GM23338 (cell line): ENCODE measurements at regions not wholly inside any gene's neighbourhood (a gene's known extent, or its start where the extent isn't known, plus 50 kb on each side); places are given as distances from the start of the nearest gene placed in this dataset.

Experiments used
- ATAC-seq: fragments of 200-7000 bp; cut with Tn5 transposase; 3 replicates; pipeline ENCODE4 v1.9.1; 2020
- DNase-seq: peaks from one replicate; pipeline ENCODE4 v3.0.0-alpha.2; 2015; ENCODE audit warnings: low spot score
- H2AFZ ChIP-seq: fragments of 200-600 bp; sonication (generic); 2 replicates; pipeline ENCODE4 v1.8.0; 2016; ENCODE audit warnings: antibody characterized with exemption, mild to moderate bottlenecking, moderate library complexity
- H3F3A ChIP-seq: fragments of 200-600 bp; sonication (generic); replicated peaks from 2 replicates; pipeline ENCODE4 v1.8.0; 2017; ENCODE audit warnings: antibody characterized with exemption, mixed run types, low read depth
- H3K27ac ChIP-seq: fragments of 200-600 bp; sonication (generic); 2 replicates; pipeline ENCODE4 v1.6.1; 2016; ENCODE audit warnings: low read depth
- H3K27me3 ChIP-seq: fragments of 200-600 bp; sonication (generic); 2 replicates; pipeline ENCODE4 v1.8.0; 2016; ENCODE audit warnings: mild to moderate bottlenecking, mixed run types, moderate library complexity; ENCODE audit not compliant: insufficient read depth
- H3K36me3 ChIP-seq: fragments of 200-600 bp; sonication (generic); 2 replicates; pipeline ENCODE4 v1.8.0; 2016; ENCODE audit warnings: mild to moderate bottlenecking; ENCODE audit not compliant: insufficient read depth
- H3K4me1 ChIP-seq: fragments of 200-600 bp; sonication (generic); 2 replicates; pipeline ENCODE4 v1.8.0; 2016; ENCODE audit warnings: mild to moderate bottlenecking, moderate library complexity; ENCODE audit not compliant: insufficient read depth
- H3K4me2 ChIP-seq: fragments of 200-600 bp; sonication (generic); 2 replicates; pipeline ENCODE4 v1.7.1; 2017; ENCODE audit warnings: mixed run types
- H3K4me3 ChIP-seq: fragments of 200-600 bp; sonication (generic); 2 replicates; pipeline ENCODE4 v1.6.1; 2016; ENCODE audit warnings: mixed run types
- H3K79me2 ChIP-seq: fragments of 200-600 bp; sonication (generic); replicated peaks from 2 replicates; pipeline ENCODE4 v1.8.0; 2017; ENCODE audit warnings: mild to moderate bottlenecking; ENCODE audit not compliant: insufficient read depth
- H3K9me2 ChIP-seq: fragments of 200-600 bp; sonication (generic); 2 replicates; pipeline ENCODE4 v1.8.0; 2017; ENCODE audit not compliant: insufficient read depth
- H4K20me1 ChIP-seq: fragments of 200-600 bp; sonication (generic); replicated peaks from 2 replicates; pipeline ENCODE4 v1.8.0; 2017; ENCODE audit warnings: mild to moderate bottlenecking; ENCODE audit not compliant: insufficient read depth
- H3K27ac Mint-ChIP-seq: 2 replicates; pipeline ENCODE4 v1.8.0; 2020; ENCODE audit warnings: inconsistent platforms, mild to moderate bottlenecking, moderate library complexity, mixed read lengths
- H3K27me3 Mint-ChIP-seq: 3 replicates; pipeline ENCODE4 v1.8.0; 2022; ENCODE audit warnings: low read depth, mild to moderate bottlenecking, moderate library complexity, mixed read lengths, inconsistent platforms; ENCODE audit not compliant: insufficient read depth, poor library complexity
- H3K36me3 Mint-ChIP-seq: 3 replicates; pipeline ENCODE4 v1.8.0; 2021; ENCODE audit warnings: low read depth, mild to moderate bottlenecking, inconsistent platforms, moderate library complexity, mixed read lengths
- H3K4me1 Mint-ChIP-seq: 3 replicates; pipeline ENCODE4 v1.8.0; 2020; ENCODE audit warnings: mild to moderate bottlenecking, inconsistent platforms, mixed read lengths
- H3K4me3 Mint-ChIP-seq: 3 replicates; pipeline ENCODE4 v1.8.0; 2021; ENCODE audit warnings: moderate library complexity, mild to moderate bottlenecking, inconsistent platforms, mixed read lengths
- H3K9me3 Mint-ChIP-seq: 3 replicates; pipeline ENCODE4 v1.8.0; 2020; ENCODE audit warnings: moderate library complexity, mild to moderate bottlenecking, inconsistent platforms, mixed read lengths
- CREB1 ChIP-seq: fragments of 250-450 bp; sonication (Bioruptor Pico); IDR thresholded peaks from 2 replicates; pipeline ENCODE4 v1.5.0; 2020; ENCODE audit warnings: low read depth, mild to moderate bottlenecking, moderate library complexity
- EZH2 ChIP-seq: fragments of 200-600 bp; sonication (generic); IDR thresholded peaks from one replicate; pipeline ENCODE4 v1.8.0; 2017; ENCODE audit warnings: antibody characterized with exemption, mild to moderate bottlenecking, low read depth; ENCODE audit not compliant: unreplicated experiment
- EZH2phosphoT487 ChIP-seq: fragments of 200-600 bp; sonication (generic); IDR thresholded peaks from one replicate; pipeline ENCODE4 v1.8.1; 2018; ENCODE audit warnings: antibody characterized with exemption; ENCODE audit not compliant: unreplicated experiment
- JUNB ChIP-seq: IDR thresholded peaks from one replicate; pipeline ENCODE4 v1.6.1; 2016; ENCODE audit warnings: antibody characterized with exemption; ENCODE audit not compliant: unreplicated experiment
- STAT1 ChIP-seq: IDR thresholded peaks from one replicate; pipeline ENCODE4 v1.6.1; 2016; ENCODE audit warnings: antibody characterized with exemption; ENCODE audit not compliant: unreplicated experiment
- ZNF114 ChIP-seq: fragments of 250-450 bp; sonication (Bioruptor Pico); IDR thresholded peaks from 2 replicates; pipeline ENCODE4 v1.5.0; 2020; ENCODE audit warnings: mild to moderate bottlenecking, moderate library complexity
- ZNF331 ChIP-seq: fragments of 250-450 bp; sonication (Bioruptor Pico); IDR thresholded peaks from 2 replicates; pipeline ENCODE4 v1.5.0; 2020; ENCODE audit warnings: low read depth, mild to moderate bottlenecking, moderate library complexity
- TF ChIP-seq, protein P1 (sequence below), 2 experiments: fragments of 200-600 bp in 1 of 2; sonication (generic) in 1 of 2; conservative IDR thresholded peaks; 2 replicates each; pipeline versions ENCODE4 v1.5.1 to v1.6.1; 2016 to 2017; ENCODE audit warnings: antibody characterized with exemption in 2 of 2, low read depth in 2 of 2, mild to moderate bottlenecking in 2 of 2, moderate library complexity in 1 of 2
- TF ChIP-seq, protein P2 (sequence below): IDR thresholded peaks from 2 replicates; pipeline ENCODE4 v1.6.1; 2016; ENCODE audit warnings: antibody characterized with exemption

DNA sequence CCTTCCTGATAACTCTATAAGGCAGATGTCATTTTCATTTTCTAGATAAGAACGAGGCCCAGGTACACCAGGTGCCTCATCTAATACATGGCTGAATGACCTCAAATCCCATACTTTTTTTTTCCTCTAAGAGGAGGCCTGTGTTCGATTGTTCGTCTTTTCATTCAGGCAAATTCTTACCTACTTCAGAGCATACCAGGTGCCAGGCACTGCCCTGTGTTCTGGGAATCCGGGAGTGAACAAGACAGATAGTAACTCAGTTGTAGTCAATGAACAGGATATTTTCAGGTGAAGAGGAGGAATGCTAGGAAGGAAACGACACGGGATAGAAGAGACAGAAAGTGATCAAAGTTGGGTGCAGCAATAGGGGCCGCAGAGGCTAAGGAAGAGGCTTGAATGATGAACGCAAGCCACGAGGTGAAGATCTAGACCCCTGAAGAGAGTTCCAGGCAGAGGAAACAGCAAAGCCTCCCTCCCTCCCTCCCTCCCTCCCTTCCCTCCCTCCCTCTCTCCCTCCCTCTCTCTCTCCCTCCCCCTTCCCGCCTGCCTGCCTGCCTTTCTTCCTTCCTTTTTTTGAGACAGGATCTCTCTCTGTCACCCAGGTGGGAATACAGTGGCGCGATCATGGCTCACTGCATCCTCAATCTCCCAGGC lies 150.1 kb upstream of the ZNF217 start:
- TF ChIP-seq, protein P1, sequence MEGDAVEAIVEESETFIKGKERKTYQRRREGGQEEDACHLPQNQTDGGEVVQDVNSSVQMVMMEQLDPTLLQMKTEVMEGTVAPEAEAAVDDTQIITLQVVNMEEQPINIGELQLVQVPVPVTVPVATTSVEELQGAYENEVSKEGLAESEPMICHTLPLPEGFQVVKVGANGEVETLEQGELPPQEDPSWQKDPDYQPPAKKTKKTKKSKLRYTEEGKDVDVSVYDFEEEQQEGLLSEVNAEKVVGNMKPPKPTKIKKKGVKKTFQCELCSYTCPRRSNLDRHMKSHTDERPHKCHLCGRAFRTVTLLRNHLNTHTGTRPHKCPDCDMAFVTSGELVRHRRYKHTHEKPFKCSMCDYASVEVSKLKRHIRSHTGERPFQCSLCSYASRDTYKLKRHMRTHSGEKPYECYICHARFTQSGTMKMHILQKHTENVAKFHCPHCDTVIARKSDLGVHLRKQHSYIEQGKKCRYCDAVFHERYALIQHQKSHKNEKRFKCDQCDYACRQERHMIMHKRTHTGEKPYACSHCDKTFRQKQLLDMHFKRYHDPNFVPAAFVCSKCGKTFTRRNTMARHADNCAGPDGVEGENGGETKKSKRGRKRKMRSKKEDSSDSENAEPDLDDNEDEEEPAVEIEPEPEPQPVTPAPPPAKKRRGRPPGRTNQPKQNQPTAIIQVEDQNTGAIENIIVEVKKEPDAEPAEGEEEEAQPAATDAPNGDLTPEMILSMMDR (conservative IDR thresholded peaks at IDR 0.05; ENCODE audit: low read depth in 2 of 2) = no peak
- TF ChIP-seq EZH2 (no peak), CREB1 (CRISPR knock-in tag) (no peak), EZH2phosphoT487 (no peak), ZNF114 (CRISPR knock-in tag) (no peak), ZNF331 (CRISPR knock-in tag) (no peak)
- TF ChIP-seq, protein P2, sequence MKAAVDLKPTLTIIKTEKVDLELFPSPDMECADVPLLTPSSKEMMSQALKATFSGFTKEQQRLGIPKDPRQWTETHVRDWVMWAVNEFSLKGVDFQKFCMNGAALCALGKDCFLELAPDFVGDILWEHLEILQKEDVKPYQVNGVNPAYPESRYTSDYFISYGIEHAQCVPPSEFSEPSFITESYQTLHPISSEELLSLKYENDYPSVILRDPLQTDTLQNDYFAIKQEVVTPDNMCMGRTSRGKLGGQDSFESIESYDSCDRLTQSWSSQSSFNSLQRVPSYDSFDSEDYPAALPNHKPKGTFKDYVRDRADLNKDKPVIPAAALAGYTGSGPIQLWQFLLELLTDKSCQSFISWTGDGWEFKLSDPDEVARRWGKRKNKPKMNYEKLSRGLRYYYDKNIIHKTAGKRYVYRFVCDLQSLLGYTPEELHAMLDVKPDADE = no peak
- no peak overlapping the region for H3K4me3 Mint-ChIP-seq
- Histone ChIP-seq H3K4me1 (peaks cover 42% of the 10 kb centered on the region), H3K27me3 (no peaks in the 10 kb centered on the region), H3K79me2 (no peaks in the 10 kb centered on the region), H4K20me1 (no peaks in the 10 kb centered on the region), H3K4me3 (no peak overlapping the region), H3K9me2 (no peaks in the 10 kb centered on the region), H3K27ac (peak overlapping the region; percentile 86; the same call in 1 of the 2 replicates), H3K4me2 (no peak overlapping the region), H2AFZ (peak overlapping the region; percentile 54; the same call in 1 of the 2 replicates), H3K36me3 (no peaks in the 10 kb centered on the region), H3F3A (no peaks in the 10 kb centered on the region)
- H3K27ac Mint-ChIP-seq = peak overlapping the region; percentile 12; the same call in 1 of the 2 replicates
- H3K9me3 Mint-ChIP-seq = no peaks in the 10 kb centered on the region
- peaks cover 40% of the 10 kb centered on the region for H3K4me1 Mint-ChIP-seq
- peaks cover 4% of the 10 kb centered on the region for H3K27me3 Mint-ChIP-seq
- ATAC-seq (peak; percentile 13; the same call in 1 of the 3 replicates), DNase-seq (peak; percentile 52)
- H3K36me3 Mint-ChIP-seq = no peaks in the 10 kb centered on the region

DNA sequence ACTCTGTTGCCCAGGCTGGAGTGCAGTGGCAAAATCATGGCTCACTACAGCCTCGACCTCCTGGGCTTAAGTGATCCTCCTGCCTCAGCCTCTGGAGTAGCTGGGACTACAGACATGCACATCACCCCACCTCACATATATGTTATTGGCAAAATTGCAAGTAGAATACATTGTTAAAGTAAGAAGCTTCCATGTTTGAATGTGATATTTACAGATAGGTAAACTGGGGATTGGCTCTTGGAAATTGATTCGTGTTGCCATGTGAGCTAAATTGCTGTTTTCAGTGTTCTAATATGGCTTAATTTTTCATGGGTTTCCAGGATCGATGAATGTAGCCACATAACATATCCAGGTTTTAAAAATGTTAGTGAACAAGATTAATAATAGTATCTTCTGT lies 149.0 kb upstream of the ZNF217 start:
- no peaks in the 10 kb centered on the region for H3K27me3 ChIP-seq
- Mint-ChIP-seq H3K27me3 (peaks cover 4% of the 10 kb centered on the region), H3K36me3 (no peaks in the 10 kb centered on the region), H3K4me1 (peaks cover 47% of the 10 kb centered on the region), H3K27ac (no peak overlapping the region), H3K4me3 (no peak overlapping the region), H3K9me3 (no peaks in the 10 kb centered on the region)
- no peak for ATAC-seq
- H3K27ac ChIP-seq = no peak overlapping the region
- no peaks in the 10 kb centered on the region for H3F3A ChIP-seq
- no peak overlapping the region for H3K4me2 ChIP-seq
- no peak overlapping the region for H2AFZ ChIP-seq
- peaks cover 49% of the 10 kb centered on the region for H3K4me1 ChIP-seq
- TF ChIP-seq ZNF114 (CRISPR knock-in tag) (no peak), STAT1 (no peak), JUNB (no peak), EZH2phosphoT487 (no peak), CREB1 (CRISPR knock-in tag) (no peak)
- TF ChIP-seq, protein P1 (conservative IDR thresholded peaks at IDR 0.05; ENCODE audit: low read depth in 2 of 2) = no peak
- no peaks in the 10 kb centered on the region for H3K79me2 ChIP-seq
- H3K36me3 ChIP-seq = no peaks in the 10 kb centered on the region
- no peak overlapping the region for H3K4me3 ChIP-seq
- H4K20me1 ChIP-seq = no peaks in the 10 kb centered on the region
- DNase-seq = no peak
- no peaks in the 10 kb centered on the region for H3K9me2 ChIP-seq
